ENCODE measurements at regions not wholly inside any gene's neighbourhood (a gene's known extent, or its start where the extent isn't known, plus 50 kb on each side); places are given as distances from the start of the nearest gene placed in this dataset.

DNA sequence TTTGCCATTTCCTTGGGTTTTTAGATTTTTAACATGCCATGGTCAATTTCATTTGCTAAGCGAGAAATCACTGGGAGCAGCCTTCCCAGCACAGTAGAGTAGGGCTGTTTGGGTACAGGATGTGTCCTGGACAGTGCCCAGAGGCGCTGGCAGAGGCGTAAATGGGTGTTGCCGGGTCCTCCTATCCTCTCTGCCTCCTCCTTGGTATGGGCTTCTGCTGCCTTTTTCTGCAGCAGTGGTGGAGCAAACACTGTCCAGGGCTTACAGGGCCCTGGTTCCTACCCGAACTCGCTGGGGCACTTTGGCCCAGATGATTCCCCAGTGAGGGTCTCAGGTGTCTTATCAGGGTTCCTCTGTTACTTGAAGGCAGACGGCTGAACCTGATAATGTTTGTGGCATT lies 298.3 kb downstream of the RPS24 start:
- TF ChIP-seq, protein P1, sequence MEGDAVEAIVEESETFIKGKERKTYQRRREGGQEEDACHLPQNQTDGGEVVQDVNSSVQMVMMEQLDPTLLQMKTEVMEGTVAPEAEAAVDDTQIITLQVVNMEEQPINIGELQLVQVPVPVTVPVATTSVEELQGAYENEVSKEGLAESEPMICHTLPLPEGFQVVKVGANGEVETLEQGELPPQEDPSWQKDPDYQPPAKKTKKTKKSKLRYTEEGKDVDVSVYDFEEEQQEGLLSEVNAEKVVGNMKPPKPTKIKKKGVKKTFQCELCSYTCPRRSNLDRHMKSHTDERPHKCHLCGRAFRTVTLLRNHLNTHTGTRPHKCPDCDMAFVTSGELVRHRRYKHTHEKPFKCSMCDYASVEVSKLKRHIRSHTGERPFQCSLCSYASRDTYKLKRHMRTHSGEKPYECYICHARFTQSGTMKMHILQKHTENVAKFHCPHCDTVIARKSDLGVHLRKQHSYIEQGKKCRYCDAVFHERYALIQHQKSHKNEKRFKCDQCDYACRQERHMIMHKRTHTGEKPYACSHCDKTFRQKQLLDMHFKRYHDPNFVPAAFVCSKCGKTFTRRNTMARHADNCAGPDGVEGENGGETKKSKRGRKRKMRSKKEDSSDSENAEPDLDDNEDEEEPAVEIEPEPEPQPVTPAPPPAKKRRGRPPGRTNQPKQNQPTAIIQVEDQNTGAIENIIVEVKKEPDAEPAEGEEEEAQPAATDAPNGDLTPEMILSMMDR (conservative IDR thresholded peaks at IDR 0.05; ENCODE audit: low read depth, low read length), result no peak

DNA sequence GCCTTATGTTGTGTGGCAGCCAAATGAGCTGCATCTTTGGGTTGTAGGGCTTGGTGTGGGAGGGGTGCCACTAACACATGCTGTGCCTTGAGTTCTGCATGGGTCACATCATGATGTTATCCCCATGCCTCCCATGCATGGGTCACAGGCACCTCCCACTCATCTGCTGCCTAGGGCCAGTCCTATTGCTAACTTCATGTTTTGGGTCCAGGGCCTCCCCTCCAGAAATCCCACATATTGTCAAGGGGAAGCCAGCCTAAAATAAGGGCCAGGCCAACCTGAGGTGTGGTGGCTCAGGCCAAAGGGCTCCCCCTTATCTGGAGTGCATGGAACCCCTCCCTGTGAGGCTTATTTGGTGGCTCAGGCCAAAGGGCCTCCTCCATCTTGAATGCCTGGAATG lies 299.0 kb downstream of the RPS24 start:
- H3K4me3 ChIP-seq (ENCODE audit: low read depth, low read length), result no peak overlapping the region
- DNase-seq (ENCODE audit: low read depth), result no peak
- TF ChIP-seq, protein P1 (conservative IDR thresholded peaks at IDR 0.05; ENCODE audit: low read depth, low read length), result no peak

More for the DNA sequence above, 298.3 kb downstream of the RPS24 start:
- DNase-seq (ENCODE audit: low read depth), result no peak
- H3K4me3 ChIP-seq (ENCODE audit: low read depth, low read length), result no peak overlapping the region

DNA sequence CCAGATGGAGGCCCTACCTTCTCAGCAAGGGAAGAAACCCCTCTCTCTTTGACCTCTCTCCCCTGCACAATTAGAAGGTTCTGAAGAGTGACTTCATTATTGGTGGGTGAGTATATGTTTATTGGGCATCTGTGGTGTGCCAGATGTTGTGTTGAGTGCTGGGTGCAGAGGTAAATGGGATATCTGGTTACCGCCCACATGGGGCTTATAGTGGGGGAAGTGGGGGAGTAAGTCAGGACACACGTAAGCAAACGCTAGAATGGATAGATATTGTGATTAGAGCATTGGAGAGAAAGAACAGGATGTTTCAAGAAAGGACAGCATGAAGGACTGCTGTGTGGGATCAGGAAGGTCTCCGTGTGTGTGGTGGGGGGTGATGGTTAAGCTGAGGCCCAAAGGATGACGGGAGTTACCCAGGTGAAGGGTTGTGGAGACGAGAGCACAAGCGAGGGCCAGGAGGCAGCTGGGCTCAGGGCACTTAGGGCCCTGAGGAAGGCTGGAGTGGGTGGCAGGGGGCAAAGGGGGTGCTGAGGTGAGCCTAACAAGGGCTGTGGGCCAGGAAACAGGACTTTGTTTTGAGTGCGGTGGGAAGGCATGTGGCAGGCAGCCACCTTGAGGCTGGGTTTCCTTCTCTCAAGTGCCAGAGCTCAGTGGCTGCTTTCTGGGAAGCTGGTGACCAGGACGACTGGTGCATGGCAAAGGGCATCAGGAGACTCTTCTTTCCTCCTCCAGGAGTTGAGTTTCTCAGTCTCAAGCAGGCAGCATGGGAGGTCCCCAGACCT lies 299.9 kb downstream of the RPS24 start:
- no peak for DNase-seq (ENCODE audit: low read depth)
- TF ChIP-seq, protein P1 (conservative IDR thresholded peaks at IDR 0.05; ENCODE audit: low read depth, low read length), result no peak
- H3K4me3 ChIP-seq (ENCODE audit: low read depth, low read length), result no peak overlapping the region

DNA sequence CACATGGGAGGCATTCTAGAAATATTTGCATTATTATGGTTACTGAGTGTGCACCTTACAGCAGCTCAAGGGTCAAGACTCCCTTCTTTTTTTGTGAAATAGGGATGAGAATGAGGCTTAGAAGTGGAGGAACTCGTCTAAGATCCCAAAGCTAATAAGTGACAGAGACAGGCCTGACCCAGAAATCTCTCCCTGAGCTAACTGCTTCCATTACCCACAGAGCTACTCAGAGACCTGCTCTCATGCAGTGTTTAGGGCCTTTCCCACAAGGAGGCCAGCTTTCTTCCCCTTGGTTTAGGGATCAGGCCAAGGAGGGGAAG lies 301.7 kb downstream of the RPS24 start:
- TF ChIP-seq, protein P1 (conservative IDR thresholded peaks at IDR 0.05; ENCODE audit: low read depth, low read length), result no peak
- no peak for DNase-seq (ENCODE audit: low read depth)
- H3K4me3 ChIP-seq (ENCODE audit: low read depth, low read length), result no peak overlapping the region

DNA sequence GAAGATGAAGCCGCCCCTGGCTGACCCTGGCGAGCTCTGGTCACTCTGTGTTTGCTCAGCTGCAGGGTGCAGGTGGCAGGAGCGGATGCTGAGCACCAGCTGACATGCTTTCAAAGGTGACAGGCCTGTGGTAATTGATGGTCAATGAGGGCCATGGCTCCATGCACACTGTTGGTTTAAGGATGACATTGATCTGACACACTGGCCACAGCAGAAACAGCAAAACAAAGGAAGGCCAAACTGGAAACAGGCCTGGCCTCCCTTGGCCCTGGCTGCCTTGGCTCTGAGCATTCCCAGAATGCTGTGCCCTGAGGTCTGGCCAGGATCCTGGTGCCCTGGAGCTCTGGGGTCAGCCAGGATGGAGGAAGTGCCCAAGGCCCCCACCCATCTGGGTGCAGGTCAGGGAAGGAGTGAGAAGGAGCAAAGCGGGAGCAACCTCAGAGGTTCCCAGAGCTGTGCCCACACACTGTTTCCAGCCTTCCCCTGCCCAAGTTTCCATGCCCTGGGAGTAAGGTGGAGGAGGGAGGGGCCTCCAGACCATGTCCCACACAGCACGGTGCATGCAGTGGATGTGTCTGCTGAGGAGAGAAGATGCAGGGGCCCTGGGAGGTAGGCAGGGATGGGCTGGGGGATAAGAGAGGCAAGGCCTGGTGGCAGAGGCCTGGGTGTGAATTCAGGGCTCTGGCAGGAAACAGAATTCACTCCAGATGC lies 302.2 kb downstream of the RPS24 start:
- TF ChIP-seq, protein P1 (conservative IDR thresholded peaks at IDR 0.05; ENCODE audit: low read depth, low read length), result no peak
- no peak for DNase-seq (ENCODE audit: low read depth)
- no peak overlapping the region for H3K4me3 ChIP-seq (ENCODE audit: low read depth, low read length)

DNA sequence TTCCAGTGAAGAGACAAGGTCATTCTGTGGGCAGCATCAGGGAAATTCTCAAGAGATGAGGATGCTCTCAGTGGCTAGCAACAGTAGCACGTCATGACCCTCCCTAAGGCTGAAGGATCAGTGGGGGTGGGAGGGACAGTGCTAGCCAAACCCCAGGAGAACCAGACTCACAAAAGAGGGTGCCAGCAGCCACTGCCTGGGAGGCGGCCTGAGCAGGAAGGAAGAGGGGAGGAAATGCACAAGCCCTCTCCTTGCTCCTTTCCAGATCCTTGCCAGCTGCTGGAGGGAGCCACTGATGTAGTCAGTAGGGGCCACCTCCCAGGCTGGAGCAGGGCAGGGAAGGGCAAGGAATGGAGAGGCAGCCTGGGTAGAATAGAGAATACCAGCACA lies 302.7 kb downstream of the RPS24 start:
- TF ChIP-seq, protein P1 (conservative IDR thresholded peaks at IDR 0.05; ENCODE audit: low read depth, low read length), result no peak
- no peak overlapping the region for H3K4me3 ChIP-seq (ENCODE audit: low read depth, low read length)
- no peak for DNase-seq (ENCODE audit: low read depth)

Data from epithelial cell of proximal tubule (primary cell).